H1 (cell line): ENCODE measurements at regions not wholly inside any gene's neighbourhood (a gene's known extent, or its start where the extent isn't known, plus 50 kb on each side); places are given as distances from the start of the nearest gene placed in this dataset.

ENCODE experiments used
- CTCF ChIA-PET: fragments of 300-600 bp; sonication (Branson Sonifier 250); formaldehyde crosslinking; loops from one replicate; lab custom pipeline; 2021; ENCODE audit not compliant: partially characterized antibody; lab: Charles Lee
- POLR2A ChIA-PET: fragments of 300-600 bp; sonication (Branson Sonifier 250); formaldehyde crosslinking; loops from one replicate; lab custom pipeline; 2021; ENCODE audit warnings: inconsistent platforms; ENCODE audit not compliant: partially characterized antibody; lab: Charles Lee
- DNase-seq, 2 experiments: peaks; one replicate each; pipeline versions ENCODE4 v3.0.0 to v3.0.0-alpha.2; 2010 to 2022; ENCODE audit warnings: low spot score in 2 of 2, low read depth in 1 of 2, mixed read lengths in 1 of 2
- FAIRE-seq: peaks from 2 replicates; lab custom pipeline; 2011; peaks lifted over from hg19 to GRCh38; lab: Jason Lieb, UNC
- H2AFZ ChIP-seq: 2 replicates; pipeline ENCODE4 v1.8.1; 2012; ENCODE audit warnings: low read length, inconsistent platforms
- H2AK5ac ChIP-seq: 2 replicates; pipeline ENCODE4 v1.6.1; 2013; ENCODE audit warnings: low read depth, low read length
- H2BK120ac ChIP-seq: replicated peaks from 2 replicates; pipeline ENCODE3; 2013; ENCODE audit warnings: low read depth, low read length, inconsistent platforms
- H2BK12ac ChIP-seq: 2 replicates; pipeline ENCODE4 v1.6.1; 2013; ENCODE audit warnings: low read depth, low read length
- H2BK15ac ChIP-seq: 2 replicates; pipeline ENCODE4 v1.6.1; 2013; ENCODE audit warnings: low read length
- H2BK20ac ChIP-seq: 2 replicates; pipeline ENCODE4 v1.6.1; 2013; ENCODE audit warnings: low read length
- H2BK5ac ChIP-seq: 2 replicates; pipeline ENCODE4 v1.6.1; 2013; ENCODE audit warnings: low read depth, low read length
- H3K14ac ChIP-seq: 2 replicates; pipeline ENCODE4 v1.6.1; 2013; ENCODE audit warnings: inconsistent platforms; ENCODE audit not compliant: insufficient read length
- H3K18ac ChIP-seq: 2 replicates; pipeline ENCODE4 v1.6.1; 2013; ENCODE audit warnings: low read length; ENCODE audit errors: extremely low read depth
- H3K23ac ChIP-seq: 2 replicates; pipeline ENCODE4 v1.6.1; 2013; ENCODE audit warnings: inconsistent platforms; ENCODE audit not compliant: insufficient read length
- H3K23me2 ChIP-seq: 2 replicates; pipeline ENCODE4 v1.6.1; 2013; ENCODE audit warnings: low read depth, low read length
- H3K27ac ChIP-seq: 2 replicates; pipeline ENCODE4 v1.6.1; 2011; ENCODE audit warnings: low read depth, low read length, inconsistent platforms
- H3K27me3 ChIP-seq, 4 experiments: replicated peaks in 1 of 4; 1 replicate in 1 of 4; 2 replicates in 3 of 4; pipeline versions ENCODE4 v1.6.1 to v1.8.1; 2011 to 2013; ENCODE audit warnings: low read length in 3 of 4, mild to moderate bottlenecking in 3 of 4, inconsistent platforms in 2 of 4, mixed read lengths in 2 of 4, moderate library complexity in 1 of 4; ENCODE audit not compliant: control insufficient read depth in 3 of 4, insufficient read depth in 3 of 4; ENCODE audit errors: extremely low read depth in 1 of 4
- H3K36me3 ChIP-seq, 4 experiments: 2 replicates each; pipeline versions ENCODE4 v1.6.1 to v1.8.1; 2011 to 2013; ENCODE audit warnings: mild to moderate bottlenecking in 4 of 4, low read length in 3 of 4, moderate library complexity in 2 of 4, control low read depth in 1 of 4, inconsistent platforms in 1 of 4; ENCODE audit not compliant: insufficient read depth in 4 of 4, control insufficient read depth in 2 of 4
- H3K4ac ChIP-seq: replicated peaks from 2 replicates; pipeline ENCODE3; 2013; ENCODE audit warnings: low read length, low read depth, mixed read lengths, inconsistent platforms; ENCODE audit not compliant: insufficient read length
- H3K4me1 ChIP-seq, 4 experiments: replicated peaks in 1 of 4; 1 replicate in 1 of 4; 2 replicates in 3 of 4; pipeline versions ENCODE4 v1.6.1 to v1.8.1; 2011 to 2013; ENCODE audit warnings: low read length in 3 of 4, inconsistent platforms in 2 of 4, mixed read lengths in 1 of 4; ENCODE audit not compliant: insufficient read depth in 4 of 4, control insufficient read depth in 3 of 4
- H3K4me2 ChIP-seq, 2 experiments: 2 replicates each; pipeline versions ENCODE4 v1.6.1 to v1.8.1; 2011 to 2013; ENCODE audit warnings: low read depth in 2 of 2, low read length in 2 of 2, control low read depth in 1 of 2, inconsistent platforms in 1 of 2, mild to moderate bottlenecking in 1 of 2; ENCODE audit not compliant: insufficient read depth in 1 of 2
- H3K4me3 ChIP-seq, 4 experiments: fragments of 200-600, 300-600 bp in 1 of 4; sonication (generic), shearing (Covaris generic), sonication (Bioruptor Twin) in 1 of 4; 2 replicates each; pipeline versions ENCODE4 v1.5.1 to v1.8.1; 2011 to 2016; ENCODE audit warnings: low read length in 4 of 4, low read depth in 3 of 4, control low read depth in 2 of 4, inconsistent platforms in 2 of 4, mild to moderate bottlenecking in 2 of 4, mixed read lengths in 1 of 4, moderate library complexity in 1 of 4; ENCODE audit not compliant: insufficient read depth in 2 of 4; ENCODE audit errors: extremely low read depth in 1 of 4
- H3K56ac ChIP-seq: replicated peaks from 2 replicates; pipeline ENCODE3; 2013; ENCODE audit warnings: low read depth, mild to moderate bottlenecking, mixed read lengths, low read length, inconsistent platforms; ENCODE audit not compliant: insufficient read length
- H3K79me1 ChIP-seq: 2 replicates; pipeline ENCODE4 v1.6.1; 2013; ENCODE audit warnings: low read depth, low read length, control low read depth
- H3K79me2 ChIP-seq, 2 experiments: 2 replicates each; pipeline versions ENCODE4 v1.6.1 to v1.8.1; 2012 to 2013; ENCODE audit warnings: low read length in 2 of 2, mild to moderate bottlenecking in 2 of 2, inconsistent platforms in 1 of 2; ENCODE audit not compliant: insufficient read depth in 2 of 2, control insufficient read depth in 1 of 2
- H3K9ac ChIP-seq, 4 experiments: replicated peaks in 1 of 4; 1 replicate in 1 of 4; 2 replicates in 3 of 4; pipeline versions ENCODE4 v1.6.1 to v1.8.1; 2011 to 2013; ENCODE audit warnings: low read depth in 3 of 4, low read length in 3 of 4, control low read depth in 2 of 4, mild to moderate bottlenecking in 2 of 4, moderate library complexity in 2 of 4, inconsistent platforms in 1 of 4; ENCODE audit errors: extremely low read depth in 1 of 4
- H3K9me3 ChIP-seq, 2 experiments: 2 replicates each; pipeline versions ENCODE4 v1.6.1 to v1.8.1; 2012 to 2013; ENCODE audit warnings: mild to moderate bottlenecking in 2 of 2, moderate library complexity in 2 of 2, control low read depth in 1 of 2, inconsistent platforms in 1 of 2, low read depth in 1 of 2, low read length in 1 of 2, mixed read lengths in 1 of 2; ENCODE audit not compliant: insufficient read depth in 2 of 2
- H4K20me1 ChIP-seq, 2 experiments: replicated peaks in 1 of 2; 2 replicates each; pipeline versions ENCODE3 to v1.8.1; 2011 to 2013; ENCODE audit warnings: inconsistent platforms in 2 of 2, low read length in 2 of 2, mild to moderate bottlenecking in 1 of 2; ENCODE audit not compliant: insufficient read depth in 2 of 2, control insufficient read depth in 1 of 2
- H4K5ac ChIP-seq: 2 replicates; pipeline ENCODE4 v1.6.1; 2013; ENCODE audit warnings: low read length, low read depth, mixed read lengths, inconsistent platforms; ENCODE audit not compliant: insufficient read length
- H4K8ac ChIP-seq: 2 replicates; pipeline ENCODE4 v1.8.0; 2013; ENCODE audit warnings: mild to moderate bottlenecking, moderate library complexity, low read length, inconsistent platforms; ENCODE audit not compliant: insufficient read depth; ENCODE audit errors: extremely low read depth
- H4K91ac ChIP-seq: replicated peaks from 2 replicates; pipeline ENCODE3; 2013; ENCODE audit warnings: low read length, mixed read lengths, inconsistent platforms; ENCODE audit not compliant: insufficient read length
- CBX8 ChIP-seq: fragments of 300-800, 300-1000 bp; sonication (generic); IDR thresholded peaks from 2 replicates; pipeline ENCODE4 v1.7.1; 2016; ENCODE audit warnings: low read depth, low read length, borderline replicate concordance
- CHD1 ChIP-seq: IDR thresholded peaks from 2 replicates; pipeline ENCODE4 v1.6.1; 2012; ENCODE audit warnings: low read depth, low read length, improper control_type of control experiment
- WGBS, 2 experiments: shearing (Covaris generic) in 1 of 2; methylation state at CpG; one replicate each; pipeline versions ENCODE4 v1.1.6 to v1.1.7; 2013 to 2015; ENCODE audit warnings: low lambda C conversion rate in 2 of 2, mixed read lengths in 2 of 2, inconsistent platforms in 1 of 2, low coverage in 1 of 2, missing lambda C conversion rate in 1 of 2; ENCODE audit not compliant: insufficient replicate concordance in 2 of 2, insufficient coverage in 1 of 2, insufficient read length in 1 of 2; ENCODE audit errors: extremely low coverage in 1 of 2, missing lambda C conversion rate in 1 of 2; 5-methylcytosine and 5-hydroxymethylcytosine counted together
- TF ChIP-seq, protein P1 (sequence below): IDR thresholded peaks from 2 replicates; pipeline ENCODE4 v1.6.1; 2011; ENCODE audit warnings: low read length, improper control_type of control experiment

DNA sequence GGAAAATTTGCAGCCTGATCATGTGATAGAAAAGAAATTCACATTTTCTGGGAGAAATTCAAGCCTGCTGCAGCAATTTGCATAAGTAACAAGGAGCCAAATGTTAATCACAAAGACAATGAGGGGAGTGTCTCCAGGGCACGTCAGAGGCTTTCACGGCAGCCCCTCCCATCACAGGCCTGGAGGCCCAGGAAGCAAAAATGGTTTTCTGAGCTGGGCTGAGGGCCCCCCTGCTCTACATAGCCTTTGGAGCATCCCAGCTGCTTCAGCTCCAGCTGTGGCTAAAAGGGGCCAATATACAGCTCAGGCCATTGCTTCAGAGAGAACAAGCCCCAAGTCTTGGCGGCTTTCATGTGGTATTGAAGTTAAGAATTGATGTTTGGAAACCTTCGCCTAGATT is 445.3 kb upstream of the ZEB2 start:
- Histone ChIP-seq H4K8ac (no peak overlapping the region), H3K79me1 (no peaks in the 10 kb centered on the region), H3K4ac (no peak overlapping the region), H3K9me3 (peaks cover 10 to 24% of the 10 kb centered on the region in 2 experiments; a peak in 3 of 4 replicates), H3K9ac (no peak overlapping the region), H3K4me3 (no peak overlapping the region), H2BK120ac (no peak overlapping the region), H3K56ac (no peak overlapping the region), H3K23me2 (no peaks in the 10 kb centered on the region), H2BK12ac (no peak overlapping the region), H4K5ac (no peak overlapping the region), H3K4me1 (no peaks in the 10 kb centered on the region), H3K18ac (no peak overlapping the region), H4K91ac (no peak overlapping the region), H3K27ac (no peak overlapping the region), H3K14ac (no peak overlapping the region), H2AK5ac (no peak overlapping the region), H3K23ac (no peak overlapping the region), H2BK5ac (no peak overlapping the region), H2BK15ac (no peak overlapping the region), H3K79me2 (no peaks in the 10 kb centered on the region), H3K27me3 (no peaks in the 10 kb centered on the region), H4K20me1 (no peaks in the 10 kb centered on the region), H2AFZ (no peak overlapping the region), H2BK20ac (no peak overlapping the region), H3K4me2 (no peak overlapping the region), H3K36me3 (no peaks in the 10 kb centered on the region)
- TF ChIP-seq, protein P1, sequence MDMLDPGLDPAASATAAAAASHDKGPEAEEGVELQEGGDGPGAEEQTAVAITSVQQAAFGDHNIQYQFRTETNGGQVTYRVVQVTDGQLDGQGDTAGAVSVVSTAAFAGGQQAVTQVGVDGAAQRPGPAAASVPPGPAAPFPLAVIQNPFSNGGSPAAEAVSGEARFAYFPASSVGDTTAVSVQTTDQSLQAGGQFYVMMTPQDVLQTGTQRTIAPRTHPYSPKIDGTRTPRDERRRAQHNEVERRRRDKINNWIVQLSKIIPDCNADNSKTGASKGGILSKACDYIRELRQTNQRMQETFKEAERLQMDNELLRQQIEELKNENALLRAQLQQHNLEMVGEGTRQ, result no peak
- TF ChIP-seq CBX8 (no peak), CHD1 (no peak)
- ChIA-PET POLR2A (no interaction called here), CTCF (no interaction called here)
- 95% methylated on average over 4 of the region's 4 CpGs; no CpG with 5 or more reads in 1 of the 2 experiments for WGBS, 2 experiments
- FAIRE-seq (no peak), DNase-seq (no peak)
